IMR-90 (cell line): ENCODE measurements at regions not wholly inside any gene's neighbourhood (a gene's known extent, or its start where the extent isn't known, plus 50 kb on each side); places are given as distances from the start of the nearest gene placed in this dataset.

Source experiments
- ATAC-seq: fragments of 200-7000 bp; cut with Tn5 transposase; 2 replicates; pipeline ENCODE4 v1.9.1; 2020; ENCODE audit warnings: low read depth, mild to moderate bottlenecking, moderate library complexity
- BruUV-seq: library from RNA; stranded (reverse); fragments of 400-500 nt; replicated peaks from 2 replicates; lab custom pipeline; 2021; lab: Mats Ljungman, UMichigan
- CTCF ChIA-PET: fragments of 300-600 bp; formaldehyde crosslinking; extraction: SDS; loops from one replicate; lab custom pipeline; 2021; ENCODE audit warnings: antibody characterized with exemption; lab: Yijun Ruan, JAX
- POLR2A ChIA-PET: fragments of 300-600 bp; sonication (Branson Sonifier 250); formaldehyde crosslinking; loops from one replicate; lab custom pipeline; 2022; ENCODE audit warnings: antibody characterized with exemption; ENCODE audit not compliant: unreplicated experiment; lab: Charles Lee
- DNase-seq: peaks from one replicate; pipeline ENCODE4 v3.0.0; 2013
- H2AFZ ChIP-seq: replicated peaks from 2 replicates; pipeline ENCODE3; 2013; ENCODE audit warnings: low read length, mild to moderate bottlenecking; ENCODE audit not compliant: poor library complexity
- H2AK5ac ChIP-seq: 2 replicates; pipeline ENCODE4 v1.6.1; 2013; ENCODE audit warnings: low read depth, low read length, inconsistent platforms
- H2AK9ac ChIP-seq: replicated peaks from 2 replicates; pipeline ENCODE3; 2013; ENCODE audit warnings: mild to moderate bottlenecking, low read depth, low read length, moderate library complexity; ENCODE audit not compliant: poor library complexity
- H2BK120ac ChIP-seq: 2 replicates; pipeline ENCODE4 v1.6.1; 2013; ENCODE audit warnings: low read depth, low read length, inconsistent platforms
- H2BK15ac ChIP-seq: 3 replicates; pipeline ENCODE4 v1.6.1; 2013; ENCODE audit warnings: low read depth, low read length, inconsistent platforms
- H2BK20ac ChIP-seq: 2 replicates; pipeline ENCODE4 v1.6.1; 2013; ENCODE audit warnings: low read depth, mild to moderate bottlenecking, inconsistent platforms, low read length, moderate library complexity
- H2BK5ac ChIP-seq: 2 replicates; pipeline ENCODE4 v1.6.1; 2013; ENCODE audit warnings: mild to moderate bottlenecking, low read depth, low read length, inconsistent platforms; ENCODE audit not compliant: poor library complexity, severe bottlenecking
- H3K14ac ChIP-seq: replicated peaks from 2 replicates; pipeline ENCODE4 v1.6.1; 2013; ENCODE audit warnings: low read depth, low read length, inconsistent platforms
- H3K18ac ChIP-seq: 2 replicates; pipeline ENCODE4 v1.6.1; 2013; ENCODE audit warnings: low read depth, low read length, control low read depth
- H3K23ac ChIP-seq: 2 replicates; pipeline ENCODE4 v1.6.1; 2013; ENCODE audit warnings: low read depth, low read length, inconsistent platforms
- H3K27ac ChIP-seq: 2 replicates; pipeline ENCODE4 v1.5.1; 2013; ENCODE audit warnings: mild to moderate bottlenecking, control low read depth, low read length; ENCODE audit not compliant: insufficient read depth
- H3K27me3 ChIP-seq: 2 replicates; pipeline ENCODE4 v1.6.1; 2013; ENCODE audit warnings: low read length; ENCODE audit not compliant: control insufficient read depth, insufficient read depth
- H3K36me3 ChIP-seq: 2 replicates; pipeline ENCODE4 v1.6.1; 2013; ENCODE audit warnings: low read length, mixed read lengths; ENCODE audit not compliant: control insufficient read depth, insufficient read depth
- H3K4ac ChIP-seq: 2 replicates; pipeline ENCODE4 v1.6.1; 2013; ENCODE audit warnings: low read depth, low read length, inconsistent platforms
- H3K4me1 ChIP-seq: 2 replicates; pipeline ENCODE4 v1.6.1; 2013; ENCODE audit warnings: low read length, mixed read lengths; ENCODE audit not compliant: control insufficient read depth, insufficient read depth
- H3K4me2 ChIP-seq: 2 replicates; pipeline ENCODE4 v1.6.1; 2013; ENCODE audit warnings: low read depth, mild to moderate bottlenecking, control low read depth, low read length, moderate library complexity
- H3K4me3 ChIP-seq: 2 replicates; pipeline ENCODE4 v1.5.1; 2013; ENCODE audit warnings: low read depth, mild to moderate bottlenecking, control low read depth, low read length, moderate library complexity; ENCODE audit not compliant: insufficient read depth
- H3K56ac ChIP-seq: 2 replicates; pipeline ENCODE4 v1.6.1; 2013; ENCODE audit warnings: low read length, inconsistent platforms; ENCODE audit not compliant: insufficient read depth; ENCODE audit errors: extremely low read depth
- H3K79me1 ChIP-seq, 2 experiments: 2 replicates each; pipeline ENCODE4 v1.6.1; 2013; ENCODE audit warnings: low read length in 2 of 2, inconsistent platforms in 1 of 2, low read depth in 1 of 2
- H3K9ac ChIP-seq: 2 replicates; pipeline ENCODE4 v1.6.1; 2013; ENCODE audit warnings: low read depth, low read length, control low read depth
- H3K9me1 ChIP-seq: 2 replicates; pipeline ENCODE4 v1.6.1; 2013; ENCODE audit warnings: low read length, inconsistent platforms; ENCODE audit not compliant: insufficient read depth
- H3K9me3 ChIP-seq: 2 replicates; pipeline ENCODE4 v1.6.1; 2013; ENCODE audit warnings: low read length; ENCODE audit not compliant: control insufficient read depth, insufficient read depth
- H4K20me1 ChIP-seq: 2 replicates; pipeline ENCODE4 v1.6.1; 2013; ENCODE audit warnings: low read length, inconsistent platforms; ENCODE audit not compliant: insufficient read depth
- H4K5ac ChIP-seq: 2 replicates; pipeline ENCODE4 v1.6.1; 2013; ENCODE audit warnings: mild to moderate bottlenecking, low read depth, low read length, control low read depth
- H4K8ac ChIP-seq, 2 experiments: 2 replicates each; pipeline ENCODE4 v1.6.1; 2013; ENCODE audit warnings: low read depth in 2 of 2, low read length in 2 of 2, control low read depth in 1 of 2, inconsistent platforms in 1 of 2
- H4K91ac ChIP-seq: 2 replicates; pipeline ENCODE4 v1.6.1; 2013; ENCODE audit warnings: low read depth, low read length, inconsistent platforms; ENCODE audit not compliant: insufficient read depth
- CTCF ChIP-seq: conservative IDR thresholded peaks from 2 replicates; pipeline ENCODE4 v1.5.1; 2012; ENCODE audit warnings: mild to moderate bottlenecking, low read depth, low read length, improper control_type of control experiment
- MAZ ChIP-seq: IDR thresholded peaks from 2 replicates; pipeline ENCODE4 v1.6.1; 2012; ENCODE audit warnings: low read depth, mild to moderate bottlenecking, low read length, improper control_type of control experiment, moderate library complexity, borderline replicate concordance
- NFE2L2 ChIP-seq: fragments of 150-350 bp; IDR thresholded peaks from 2 replicates; pipeline ENCODE4 v1.6.1; 2016; ENCODE audit warnings: low read depth, mild to moderate bottlenecking, low read length
- POLR2A ChIP-seq: IDR thresholded peaks from 2 replicates; pipeline ENCODE4 v1.6.1; 2012; ENCODE audit warnings: mild to moderate bottlenecking, low read depth, low read length
- RAD21 ChIP-seq: IDR thresholded peaks from 2 replicates; pipeline ENCODE4 v1.6.1; 2012; ENCODE audit warnings: low read length, improper control_type of control experiment
- WGBS, 2 experiments: methylation state at CpG; one replicate each; pipeline versions ENCODE4 v1.1.5 to v1.1.7; 2013; ENCODE audit warnings: missing lambda C conversion rate in 2 of 2; ENCODE audit not compliant: insufficient read length in 1 of 2; ENCODE audit errors: extremely low coverage in 2 of 2; 5-methylcytosine and 5-hydroxymethylcytosine counted together
- dilution Hi-C: fragments of 300-500 bp; cut with HindIII; formaldehyde crosslinking; loops from one replicate; pipeline ENCODE4 v1.14.3; 2018; ENCODE audit warnings: low sequenced_read_pairs; ENCODE audit not compliant: unreplicated experiment
- in situ Hi-C: fragments of 300-500 bp; cut with MboI; formaldehyde crosslinking; loops from 3 replicates; pipeline ENCODE4 v1.14.3; 2019; ENCODE audit warnings: low sequenced_read_pairs, inconsistent platforms, mixed read lengths
- intact Hi-C: fragments of 100-400 bp; cut with micrococcal nuclease; formaldehyde crosslinking; loops from 2 replicates; pipeline ENCODE4 v1.10.0; 2022

DNA sequence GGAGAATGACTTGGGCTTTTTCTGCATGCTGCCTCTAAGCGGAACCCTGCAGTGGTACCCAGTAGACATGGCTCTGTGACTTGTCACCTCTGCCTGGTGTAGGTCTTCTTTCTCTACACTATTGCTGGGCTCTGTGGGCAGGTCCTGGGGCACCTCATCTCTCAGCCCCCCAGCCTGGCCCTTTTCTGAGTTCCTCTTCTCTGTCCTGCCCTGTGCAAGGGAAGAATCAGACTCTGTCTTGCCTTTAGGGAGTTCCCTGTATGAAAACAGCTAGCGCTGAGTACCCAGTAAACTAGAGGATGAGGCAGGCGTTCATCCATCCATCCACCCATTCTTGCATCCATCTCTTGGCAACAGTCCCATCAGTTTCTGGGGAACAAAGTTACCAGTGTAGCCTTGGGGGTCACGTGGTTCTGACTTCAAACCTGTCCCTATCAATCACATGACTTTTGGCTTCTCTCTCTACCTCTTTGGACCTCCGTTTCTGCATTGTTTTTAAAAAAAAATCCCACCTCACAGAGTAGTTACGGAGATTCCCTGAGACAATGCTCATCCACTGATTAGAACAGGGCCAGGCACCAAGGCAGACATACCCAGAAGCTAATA, 86.4 kb upstream of the WNT11 start:
- no peaks in the 10 kb centered on the region for H3K36me3 ChIP-seq
- no peak overlapping the region for H3K27ac ChIP-seq
- H3K9ac ChIP-seq = no peak overlapping the region
- no peaks in the 10 kb centered on the region for H3K79me1 ChIP-seq
- H3K27me3 ChIP-seq = peaks cover 41% of the 10 kb centered on the region
- ChIA-PET CTCF (no interaction called here), POLR2A (no interaction called here)
- intact Hi-C loops = no loop called here
- no peaks in the 10 kb centered on the region for H3K4me1 ChIP-seq
- no peak overlapping the region for H2BK20ac ChIP-seq
- H2AK5ac ChIP-seq = no peak overlapping the region
- no peak overlapping the region for H2BK120ac ChIP-seq
- H3K4me3 ChIP-seq = no peak overlapping the region
- TF ChIP-seq POLR2A = no peak
- TF ChIP-seq MAZ = no peak
- TF ChIP-seq NFE2L2 = no peak
- no peak for TF ChIP-seq RAD21
- TF ChIP-seq CTCF = no peak
- H4K5ac ChIP-seq = no peak overlapping the region
- dilution Hi-C loops = no loop called here
- BruUV-seq = no TSS peak
- WGBS, 2 experiments = no CpG with 5 or more reads among the region's 6 CpGs
- no peaks in the 10 kb centered on the region for H3K9me3 ChIP-seq
- H2AFZ ChIP-seq = no peak overlapping the region
- no peak overlapping the region for H3K4ac ChIP-seq
- in situ Hi-C loops = no loop called here
- ATAC-seq (no peak), DNase-seq (no peak)
- H3K56ac ChIP-seq = no peak overlapping the region
- no peak overlapping the region for H3K23ac ChIP-seq
- no peak overlapping the region for H4K8ac ChIP-seq
- H2BK15ac ChIP-seq = no peak overlapping the region
- no peak overlapping the region for H3K4me2 ChIP-seq
- H3K14ac ChIP-seq = no peak overlapping the region
- no peak overlapping the region for H2AK9ac ChIP-seq
- H2BK5ac ChIP-seq = no peak overlapping the region
- no peaks in the 10 kb centered on the region; the same call in 1 of the 2 replicates for H4K20me1 ChIP-seq
- H4K91ac ChIP-seq = no peak overlapping the region
- H3K9me1 ChIP-seq = no peaks in the 10 kb centered on the region
- H3K18ac ChIP-seq = no peak overlapping the region
